ENCODE measurements at regions not wholly inside any gene's neighbourhood (a gene's known extent, or its start where the extent isn't known, plus 50 kb on each side); places are given as distances from the start of the nearest gene placed in this dataset.

- Mint-ChIP-seq H3K9me3 (peaks cover 7 to 11% of the 10 kb centered on the region in 2 donors), H3K36me3 (peaks cover 0 to 7% of the 10 kb centered on the region in 2 donors), H3K27ac (no peak overlapping the region)
- DNase-seq (ENCODE audit: low spot score in 2 of 2) (no peak), ATAC-seq (no peak)
Measured at GRCh38 chr13:73390100-73390499, 331.3 kb downstream of the KLF5 start.

GRCh38 chr13:73388586-73388985 is 329.8 kb downstream of the KLF5 start:
- Mint-ChIP-seq H3K27ac (no peak overlapping the region), H3K36me3 (peaks cover 0 to 7% of the 10 kb centered on the region in 2 donors), H3K9me3 (peaks cover 7 to 13% of the 10 kb centered on the region in 2 donors)
- ATAC-seq (no peak), DNase-seq (ENCODE audit: low spot score in 2 of 2) (no peak)

- Mint-ChIP-seq H3K27ac (no peak overlapping the region), H3K9me3 (peaks cover 7 to 13% of the 10 kb centered on the region in 2 donors), H3K36me3 (peaks cover 0 to 7% of the 10 kb centered on the region in 2 donors)
- no peak for DNase-seq (ENCODE audit: low spot score in 2 of 2)
- no peak for ATAC-seq
Measured at GRCh38 chr13:73387318-73387717, 328.5 kb downstream of the KLF5 start.

GRCh38 chr13:73385848-73386247 is 327.0 kb downstream of the KLF5 start:
- no peak overlapping the region for H3K27ac Mint-ChIP-seq
- H3K36me3 Mint-ChIP-seq = no peaks in the 10 kb centered on the region
- no peak for ATAC-seq
- peaks cover 0 to 13% of the 10 kb centered on the region in 2 donors for H3K9me3 Mint-ChIP-seq
- DNase-seq (ENCODE audit: low spot score in 2 of 2) = no peak

GRCh38 chr13:73372666-73373627 is 314.1 kb downstream of the KLF5 start:
- Mint-ChIP-seq H3K27ac (no peak overlapping the region), H3K36me3 (no peaks in the 10 kb centered on the region), H3K9me3 (peaks cover 0 to 13% of the 10 kb centered on the region in 2 donors)
- DNase-seq (ENCODE audit: low spot score in 2 of 2) (no peak), ATAC-seq (no peak)

GRCh38 chr13:73370066-73370465 is 311.3 kb downstream of the KLF5 start:
- no peaks in the 10 kb centered on the region for H3K9me3 Mint-ChIP-seq
- H3K36me3 Mint-ChIP-seq = no peaks in the 10 kb centered on the region
- DNase-seq (ENCODE audit: low spot score in 2 of 2) (no peak), ATAC-seq (no peak)
- H3K27ac Mint-ChIP-seq = no peak overlapping the region

GRCh38 chr13:73369095-73369494 is 310.3 kb downstream of the KLF5 start:
- ATAC-seq (no peak), DNase-seq (ENCODE audit: low spot score in 2 of 2) (no peak)
- H3K27ac Mint-ChIP-seq = no peak overlapping the region
- H3K9me3 Mint-ChIP-seq = no peaks in the 10 kb centered on the region
- no peaks in the 10 kb centered on the region for H3K36me3 Mint-ChIP-seq

- Mint-ChIP-seq H3K27ac (no peak overlapping the region), H3K9me3 (no peaks in the 10 kb centered on the region), H3K36me3 (no peaks in the 10 kb centered on the region)
- ATAC-seq = no peak
- no peak for DNase-seq (ENCODE audit: low spot score in 2 of 2)
Measured at GRCh38 chr13:73368608-73369007, 309.8 kb downstream of the KLF5 start.

GRCh38 chr13:73367886-73368285 is 309.1 kb downstream of the KLF5 start:
- ATAC-seq = no peak
- Mint-ChIP-seq H3K9me3 (no peaks in the 10 kb centered on the region), H3K27ac (no peak overlapping the region), H3K36me3 (no peaks in the 10 kb centered on the region)
- no peak for DNase-seq (ENCODE audit: low spot score in 2 of 2)

GRCh38 chr13:73366241-73366640 is 307.4 kb downstream of the KLF5 start:
- Mint-ChIP-seq H3K9me3 (no peaks in the 10 kb centered on the region), H3K27ac (no peak overlapping the region), H3K36me3 (no peaks in the 10 kb centered on the region)
- DNase-seq (ENCODE audit: low spot score in 2 of 2) = no peak
- ATAC-seq = no peak

GRCh38 chr13:73365681-73366080 is 306.9 kb downstream of the KLF5 start:
- H3K9me3 Mint-ChIP-seq = no peaks in the 10 kb centered on the region
- no peak overlapping the region for H3K27ac Mint-ChIP-seq
- no peaks in the 10 kb centered on the region for H3K36me3 Mint-ChIP-seq
- ATAC-seq (no peak), DNase-seq (ENCODE audit: low spot score in 2 of 2) (no peak)

GRCh38 chr13:73365252-73365651 is 306.4 kb downstream of the KLF5 start:
- H3K27ac Mint-ChIP-seq = no peak overlapping the region
- no peaks in the 10 kb centered on the region for H3K9me3 Mint-ChIP-seq
- DNase-seq (ENCODE audit: low spot score in 2 of 2) (no peak), ATAC-seq (no peak)
- no peaks in the 10 kb centered on the region for H3K36me3 Mint-ChIP-seq

- no peak overlapping the region for H3K27ac Mint-ChIP-seq
- DNase-seq (ENCODE audit: low spot score in 2 of 2) (no peak), ATAC-seq (no peak)
- no peaks in the 10 kb centered on the region for H3K9me3 Mint-ChIP-seq
- no peaks in the 10 kb centered on the region for H3K36me3 Mint-ChIP-seq
Measured at GRCh38 chr13:73364736-73365135, 305.9 kb downstream of the KLF5 start.

- H3K27ac Mint-ChIP-seq = no peak overlapping the region
- ATAC-seq (no peak), DNase-seq (ENCODE audit: low spot score in 2 of 2) (no peak)
- H3K36me3 Mint-ChIP-seq = no peaks in the 10 kb centered on the region
- no peaks in the 10 kb centered on the region for H3K9me3 Mint-ChIP-seq
Measured at GRCh38 chr13:73358606-73359095, 299.8 kb downstream of the KLF5 start.

GRCh38 chr13:73355134-73355533 is 296.3 kb downstream of the KLF5 start:
- Mint-ChIP-seq H3K27ac (no peak overlapping the region), H3K36me3 (no peaks in the 10 kb centered on the region), H3K9me3 (no peaks in the 10 kb centered on the region)
- no peak for DNase-seq (ENCODE audit: low spot score in 2 of 2)
- ATAC-seq = no peak

- Mint-ChIP-seq H3K27ac (no peak overlapping the region), H3K36me3 (no peaks in the 10 kb centered on the region), H3K9me3 (no peaks in the 10 kb centered on the region)
- no peak for DNase-seq (ENCODE audit: low spot score in 2 of 2)
- no peak for ATAC-seq
Measured at GRCh38 chr13:73351730-73352129, 292.9 kb downstream of the KLF5 start.

GRCh38 chr13:73341748-73342147 is 282.9 kb downstream of the KLF5 start:
- ATAC-seq (peak in 1 of 2 donors; percentile 34), DNase-seq (ENCODE audit: low spot score in 2 of 2) (no peak)
- Mint-ChIP-seq H3K27ac (no peak overlapping the region), H3K9me3 (no peaks in the 10 kb centered on the region), H3K36me3 (no peaks in the 10 kb centered on the region)

GRCh38 chr13:73340069-73340468 is 281.3 kb downstream of the KLF5 start:
- no peaks in the 10 kb centered on the region for H3K9me3 Mint-ChIP-seq
- ATAC-seq (no peak), DNase-seq (ENCODE audit: low spot score in 2 of 2) (no peak)
- no peak overlapping the region for H3K27ac Mint-ChIP-seq
- H3K36me3 Mint-ChIP-seq = no peaks in the 10 kb centered on the region

Data from activated naive CD4-positive, alpha-beta T cell treated with anti-CD3 and anti-CD28 coated beads, Interleukin-2, amount 50 U/mL, for 72 hours (primary cell).